ENCODE measurements at regions not wholly inside any gene's neighbourhood (a gene's known extent, or its start where the extent isn't known, plus 50 kb on each side); places are given as distances from the start of the nearest gene placed in this dataset.

GRCh38 chr4:11079171-11079570 lies 349.5 kb downstream of the HS3ST1 start:
- TF ChIP-seq CTCF (IDR thresholded peaks at IDR 0.05) (no peak), POLR2A (IDR thresholded peaks at IDR 0.05) (no peak)
